ENCODE measurements at regions not wholly inside any gene's neighbourhood (a gene's known extent, or its start where the extent isn't known, plus 50 kb on each side); places are given as distances from the start of the nearest gene placed in this dataset.

GRCh38 chr4:97105347-97106099 is 1037.8 kb downstream of the STPG2 start:
- no peaks in the 10 kb centered on the region for H4K20me1 ChIP-seq (ENCODE audit: insufficient read depth, low read length)
- H3K36me3 ChIP-seq (ENCODE audit: insufficient read depth, low read length): no peaks in the 10 kb centered on the region
- no peaks in the 10 kb centered on the region for H3K79me2 ChIP-seq (ENCODE audit: insufficient read depth, low read depth, low read length)
- TF ChIP-seq CTCF (conservative IDR thresholded peaks at IDR 0.05; ENCODE audit: low read length) (no peak), EZH2phosphoT487 (IDR thresholded peaks at IDR 0.05; ENCODE audit: borderline replicate concordance, low read depth, low read length) (no peak)
- H3K4me2 ChIP-seq (ENCODE audit: low read length): no peak overlapping the region
- intact Hi-C loops (cut with micrococcal nuclease; ENCODE audit: unreplicated experiment): no loop called here
- no peaks in the 10 kb centered on the region for H3K9me2 ChIP-seq (ENCODE audit: insufficient read depth, low read length)
- H3K9me3 ChIP-seq (ENCODE audit: low read length): no peaks in the 10 kb centered on the region
- no peaks in the 10 kb centered on the region for H3K4me1 ChIP-seq (ENCODE audit: insufficient read depth, low read length, poor library complexity, severe bottlenecking)
- POLR2A ChIA-PET: no interaction called here
- no TSS peak for BruUV-seq (replicated peaks)
- CTCF ChIA-PET (ENCODE audit: unreplicated experiment): no interaction called here
- no peak overlapping the region for H3K4me3 ChIP-seq (ENCODE audit: low read depth, low read length, poor library complexity, severe bottlenecking)
- H3K27ac ChIP-seq (ENCODE audit: low read depth, low read length, poor library complexity, severe bottlenecking): no peak overlapping the region
- no peak overlapping the region for H2AFZ ChIP-seq (ENCODE audit: low read length)
- no peak for DNase-seq (ENCODE audit: low spot score)

- CTCF ChIA-PET (ENCODE audit: unreplicated experiment): no interaction called here
- no peak for DNase-seq (ENCODE audit: low spot score)
- TF ChIP-seq CTCF (conservative IDR thresholded peaks at IDR 0.05; ENCODE audit: low read length) (no peak), EZH2phosphoT487 (IDR thresholded peaks at IDR 0.05; ENCODE audit: borderline replicate concordance, low read depth, low read length) (no peak)
- Histone ChIP-seq H2AFZ (ENCODE audit: low read length) (no peak overlapping the region), H3K4me3 (ENCODE audit: low read depth, low read length, poor library complexity, severe bottlenecking) (no peak overlapping the region), H3K27ac (ENCODE audit: low read depth, low read length, poor library complexity, severe bottlenecking) (no peak overlapping the region), H3K9me2 (ENCODE audit: insufficient read depth, low read length) (no peaks in the 10 kb centered on the region), H3K4me1 (ENCODE audit: insufficient read depth, low read length, poor library complexity, severe bottlenecking) (no peaks in the 10 kb centered on the region), H3K4me2 (ENCODE audit: low read length) (no peak overlapping the region), H3K79me2 (ENCODE audit: insufficient read depth, low read depth, low read length) (no peaks in the 10 kb centered on the region), H3K9me3 (ENCODE audit: low read length) (no peaks in the 10 kb centered on the region), H4K20me1 (ENCODE audit: insufficient read depth, low read length) (no peaks in the 10 kb centered on the region), H3K36me3 (ENCODE audit: insufficient read depth, low read length) (no peaks in the 10 kb centered on the region)
- BruUV-seq (replicated peaks): no TSS peak
- intact Hi-C loops (cut with micrococcal nuclease; ENCODE audit: unreplicated experiment): no loop called here
- POLR2A ChIA-PET: no interaction called here
Measured at GRCh38 chr4:97106161-97106560, 1037.1 kb downstream of the STPG2 start.

- DNase-seq (ENCODE audit: low spot score): no peak
- Histone ChIP-seq H3K27ac (ENCODE audit: low read depth, low read length, poor library complexity, severe bottlenecking) (no peak overlapping the region), H4K20me1 (ENCODE audit: insufficient read depth, low read length) (no peaks in the 10 kb centered on the region), H3K9me2 (ENCODE audit: insufficient read depth, low read length) (no peaks in the 10 kb centered on the region), H3K4me1 (ENCODE audit: insufficient read depth, low read length, poor library complexity, severe bottlenecking) (no peaks in the 10 kb centered on the region), H3K79me2 (ENCODE audit: insufficient read depth, low read depth, low read length) (no peaks in the 10 kb centered on the region), H3K36me3 (ENCODE audit: insufficient read depth, low read length) (no peaks in the 10 kb centered on the region), H3K4me3 (ENCODE audit: low read depth, low read length, poor library complexity, severe bottlenecking) (no peak overlapping the region), H2AFZ (ENCODE audit: low read length) (no peak overlapping the region), H3K4me2 (ENCODE audit: low read length) (no peak overlapping the region), H3K9me3 (ENCODE audit: low read length) (no peaks in the 10 kb centered on the region)
- TF ChIP-seq EZH2phosphoT487 (IDR thresholded peaks at IDR 0.05; ENCODE audit: borderline replicate concordance, low read depth, low read length) (no peak), CTCF (conservative IDR thresholded peaks at IDR 0.05; ENCODE audit: low read length) (no peak)
- BruUV-seq (replicated peaks): no TSS peak
- POLR2A ChIA-PET: no interaction called here
- intact Hi-C loops (cut with micrococcal nuclease; ENCODE audit: unreplicated experiment): no loop called here
- CTCF ChIA-PET (ENCODE audit: unreplicated experiment): no interaction called here
Measured at GRCh38 chr4:97110506-97110905, 1032.8 kb downstream of the STPG2 start.

All from OCI-LY7 (cell line).